RWPE2 (cell line): ENCODE measurements at regions not wholly inside any gene's neighbourhood (a gene's known extent, or its start where the extent isn't known, plus 50 kb on each side); places are given as distances from the start of the nearest gene placed in this dataset.

Source experiments
- ATAC-seq: fragments of 200-7000 bp; cut with Tn5 transposase; 3 replicates; pipeline ENCODE4 v1.9.1; 2021; ENCODE audit warnings: low read depth
- DNase-seq: peaks from one replicate; pipeline ENCODE4 v3.0.0-alpha.2; 2020; ENCODE audit warnings: low spot score
- H3K27ac ChIP-seq: fragments of 450-650 bp; 2 replicates; pipeline ENCODE4 v1.5.1; 2017; ENCODE audit warnings: mild to moderate bottlenecking; ENCODE audit not compliant: poor library complexity, severe bottlenecking
- H3K27me3 ChIP-seq: fragments of 250-450 bp; sonication (Bioruptor Pico); 2 replicates; pipeline ENCODE4 v1.5.1; 2021; ENCODE audit warnings: mild to moderate bottlenecking, moderate library complexity; ENCODE audit not compliant: insufficient read depth, poor library complexity, severe bottlenecking
- H3K36me3 ChIP-seq: fragments of 250-450 bp; sonication (Bioruptor Pico); 2 replicates; pipeline ENCODE4 v1.5.1; 2020; ENCODE audit warnings: low read depth, mild to moderate bottlenecking, moderate library complexity
- H3K4me1 ChIP-seq: fragments of 250-450 bp; sonication (Bioruptor Pico); 2 replicates; pipeline ENCODE4 v1.5.1; 2021; ENCODE audit warnings: mild to moderate bottlenecking, moderate library complexity; ENCODE audit not compliant: insufficient read depth, poor library complexity, severe bottlenecking
- H3K4me3 ChIP-seq: fragments of 250-450 bp; sonication (Bioruptor Pico); 2 replicates; pipeline ENCODE4 v1.5.1; 2021; ENCODE audit warnings: mild to moderate bottlenecking, moderate library complexity; ENCODE audit not compliant: severe bottlenecking
- H3K9me3 ChIP-seq: fragments of 250-450 bp; sonication (Bioruptor Pico); 2 replicates; pipeline ENCODE4 v1.5.1; 2021; ENCODE audit warnings: mild to moderate bottlenecking, moderate library complexity; ENCODE audit not compliant: severe bottlenecking
- TF ChIP-seq, protein P1 (sequence below): fragments of 450-650 bp; IDR thresholded peaks from one replicate; pipeline ENCODE4 v1.5.1; 2017; ENCODE audit warnings: mild to moderate bottlenecking, moderate library complexity; ENCODE audit not compliant: poor library complexity, severe bottlenecking

DNA sequence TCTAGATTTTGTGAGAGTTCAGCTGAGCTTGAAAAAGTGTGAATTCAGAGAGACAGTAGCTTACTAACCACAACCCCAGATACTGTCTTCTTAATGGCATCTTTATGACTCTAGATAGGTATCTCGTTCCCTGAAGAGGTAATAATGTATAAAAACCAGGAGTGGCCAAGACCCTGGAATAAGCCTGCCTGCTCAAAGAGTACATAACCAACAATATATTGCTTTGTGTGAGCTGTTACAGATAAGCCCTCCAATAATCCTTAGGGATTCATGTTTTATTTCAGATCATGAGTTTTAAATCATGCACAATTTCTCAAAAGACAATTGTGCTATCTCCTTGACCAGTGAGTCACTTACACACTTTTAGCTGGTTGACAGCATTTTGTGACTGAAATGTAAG lies 327.8 kb upstream of the ADGRB3 start:
- Histone ChIP-seq H3K4me1 (no peaks in the 10 kb centered on the region), H3K4me3 (no peak overlapping the region), H3K36me3 (no peaks in the 10 kb centered on the region), H3K27ac (no peak overlapping the region), H3K9me3 (no peaks in the 10 kb centered on the region), H3K27me3 (no peaks in the 10 kb centered on the region)
- ATAC-seq: no peak
- DNase-seq: no peak
- TF ChIP-seq, protein P1, sequence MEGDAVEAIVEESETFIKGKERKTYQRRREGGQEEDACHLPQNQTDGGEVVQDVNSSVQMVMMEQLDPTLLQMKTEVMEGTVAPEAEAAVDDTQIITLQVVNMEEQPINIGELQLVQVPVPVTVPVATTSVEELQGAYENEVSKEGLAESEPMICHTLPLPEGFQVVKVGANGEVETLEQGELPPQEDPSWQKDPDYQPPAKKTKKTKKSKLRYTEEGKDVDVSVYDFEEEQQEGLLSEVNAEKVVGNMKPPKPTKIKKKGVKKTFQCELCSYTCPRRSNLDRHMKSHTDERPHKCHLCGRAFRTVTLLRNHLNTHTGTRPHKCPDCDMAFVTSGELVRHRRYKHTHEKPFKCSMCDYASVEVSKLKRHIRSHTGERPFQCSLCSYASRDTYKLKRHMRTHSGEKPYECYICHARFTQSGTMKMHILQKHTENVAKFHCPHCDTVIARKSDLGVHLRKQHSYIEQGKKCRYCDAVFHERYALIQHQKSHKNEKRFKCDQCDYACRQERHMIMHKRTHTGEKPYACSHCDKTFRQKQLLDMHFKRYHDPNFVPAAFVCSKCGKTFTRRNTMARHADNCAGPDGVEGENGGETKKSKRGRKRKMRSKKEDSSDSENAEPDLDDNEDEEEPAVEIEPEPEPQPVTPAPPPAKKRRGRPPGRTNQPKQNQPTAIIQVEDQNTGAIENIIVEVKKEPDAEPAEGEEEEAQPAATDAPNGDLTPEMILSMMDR: no peak

DNA sequence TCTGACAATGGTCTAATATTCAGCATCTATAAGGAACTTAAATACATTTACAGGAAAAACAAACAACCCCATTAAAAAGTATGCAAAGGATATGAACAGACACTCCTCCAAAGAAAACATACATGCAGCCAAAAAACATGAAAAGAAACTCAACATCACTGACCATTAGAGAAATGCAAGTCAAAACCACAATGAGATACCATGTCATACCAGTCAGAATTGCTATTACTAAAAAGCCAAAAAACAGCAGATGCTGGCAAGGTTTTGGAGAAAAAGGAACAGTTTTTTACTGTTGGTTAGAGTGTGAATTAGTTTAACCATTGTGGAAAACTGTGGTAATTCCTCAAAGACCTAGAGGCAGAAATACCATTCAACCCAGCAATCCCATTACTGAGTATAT lies 339.0 kb upstream of the ADGRB3 start:
- Histone ChIP-seq H3K27me3 (no peaks in the 10 kb centered on the region), H3K4me3 (no peak overlapping the region), H3K27ac (no peak overlapping the region), H3K9me3 (no peaks in the 10 kb centered on the region), H3K36me3 (no peaks in the 10 kb centered on the region), H3K4me1 (no peaks in the 10 kb centered on the region)
- DNase-seq (no peak), ATAC-seq (no peak)
- TF ChIP-seq, protein P1: no peak

DNA sequence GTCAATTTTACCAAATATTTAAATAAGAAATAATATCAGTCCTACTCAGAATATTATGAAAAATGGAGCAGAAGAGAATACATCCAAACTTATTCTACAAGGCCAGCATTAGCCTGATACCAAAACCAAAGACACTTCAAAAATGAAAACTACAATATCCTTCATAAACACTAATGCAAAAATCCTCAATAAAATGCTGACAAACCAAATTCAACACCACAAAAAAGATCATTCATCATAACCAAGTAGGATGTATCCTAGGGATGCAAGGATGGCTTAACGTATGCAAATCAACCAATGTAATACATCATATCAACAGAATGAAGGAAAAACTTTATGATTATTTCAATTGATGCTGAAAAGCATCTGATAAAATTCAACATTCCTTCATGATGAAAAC lies 352.4 kb upstream of the ADGRB3 start:
- H3K4me1 ChIP-seq: no peaks in the 10 kb centered on the region
- ATAC-seq (no peak), DNase-seq (no peak)
- H3K27me3 ChIP-seq: no peaks in the 10 kb centered on the region
- H3K27ac ChIP-seq: no peak overlapping the region
- no peak overlapping the region for H3K4me3 ChIP-seq
- no peaks in the 10 kb centered on the region for H3K9me3 ChIP-seq
- TF ChIP-seq, protein P1: no peak
- H3K36me3 ChIP-seq: no peaks in the 10 kb centered on the region

DNA sequence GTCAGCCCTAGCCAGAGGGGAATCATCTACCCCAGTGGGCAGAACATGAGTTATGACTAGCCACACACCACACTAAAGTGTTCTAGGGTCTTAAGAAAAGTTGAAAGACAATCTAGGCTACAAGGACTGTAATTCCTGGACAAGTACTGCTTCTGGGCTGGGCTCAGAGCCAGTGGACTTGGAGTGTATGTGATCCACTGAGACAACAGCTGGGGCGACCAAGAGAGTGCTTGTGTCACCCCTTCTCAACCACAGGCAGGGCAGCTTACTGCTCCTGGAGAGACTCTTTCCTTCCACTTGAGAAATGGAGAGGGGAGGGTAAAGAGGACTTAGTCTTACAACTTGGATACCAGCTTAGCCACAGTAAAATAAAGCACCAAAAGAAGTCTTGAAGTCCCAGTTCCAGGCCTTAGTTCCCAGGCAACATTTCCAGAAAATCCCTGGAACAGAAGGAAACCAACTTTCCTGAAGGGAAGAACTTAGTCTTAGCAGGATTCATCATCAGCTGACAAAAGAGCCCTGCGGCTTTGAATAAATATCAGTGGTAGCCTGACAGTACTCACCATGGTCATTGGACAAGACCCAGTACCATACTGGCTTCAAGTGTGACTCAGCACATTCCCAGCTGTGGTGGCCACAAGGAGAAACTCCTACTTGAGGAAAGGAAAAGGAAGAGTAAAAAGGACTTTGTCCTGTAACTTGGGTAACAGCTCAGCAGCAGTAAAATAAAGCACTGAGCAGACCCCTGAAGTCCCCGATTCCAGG lies 355.1 kb upstream of the ADGRB3 start:
- no peaks in the 10 kb centered on the region for H3K4me1 ChIP-seq
- no peaks in the 10 kb centered on the region for H3K27me3 ChIP-seq
- TF ChIP-seq, protein P1: no peak
- DNase-seq (peak; percentile 24), ATAC-seq (no peak)
- no peaks in the 10 kb centered on the region for H3K9me3 ChIP-seq
- no peak overlapping the region for H3K4me3 ChIP-seq
- H3K36me3 ChIP-seq: no peaks in the 10 kb centered on the region
- no peak overlapping the region for H3K27ac ChIP-seq

DNA sequence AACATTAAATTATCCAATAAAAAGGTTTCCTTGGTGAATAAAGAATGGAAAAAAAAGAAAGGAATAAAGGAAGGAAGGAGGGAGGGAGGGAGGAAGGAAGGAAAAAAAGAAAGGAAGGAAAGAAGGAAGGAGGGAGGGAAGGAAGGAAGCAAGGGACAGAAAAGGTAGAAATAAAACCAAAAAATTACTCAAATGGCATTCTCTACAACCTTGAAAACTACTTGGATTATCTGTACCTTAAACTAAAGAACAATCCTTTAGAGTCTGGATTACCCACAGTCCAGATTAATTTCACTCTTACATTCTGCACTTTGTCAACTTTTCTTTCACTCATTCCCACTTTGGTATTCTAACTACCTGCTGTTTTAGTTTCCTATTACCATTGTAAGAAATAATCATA lies 361.8 kb upstream of the ADGRB3 start:
- TF ChIP-seq, protein P1: no peak
- Histone ChIP-seq H3K9me3 (no peaks in the 10 kb centered on the region), H3K4me3 (no peak overlapping the region), H3K4me1 (no peaks in the 10 kb centered on the region), H3K27me3 (no peaks in the 10 kb centered on the region), H3K27ac (no peak overlapping the region), H3K36me3 (no peaks in the 10 kb centered on the region)
- ATAC-seq (no peak), DNase-seq (no peak)
